ENCODE measurements at regions not wholly inside any gene's neighbourhood (a gene's known extent, or its start where the extent isn't known, plus 50 kb on each side); places are given as distances from the start of the nearest gene placed in this dataset.

GRCh38 chr20:43821795-43822194 lies 92.9 kb upstream of the TOX2 start:
- WGBS (ENCODE audit: insufficient coverage) = 81% methylated on average over 2 of the region's 3 CpGs
- CTCF ChIA-PET = no interaction called here
- no peak for DNase-seq

GRCh38 chr20:43820731-43821330 lies 93.8 kb upstream of the TOX2 start:
- peaks cover 0 to 23% (median 4%) of the 10 kb centered on the region in 5 experiments for H3K27me3 ChIP-seq (replicated peaks in 2 of 5; ENCODE audit: control insufficient read depth in 4 of 5, insufficient read depth in 5 of 5, low read length in 4 of 5)
- no peaks in the 10 kb centered on the region for H3K4me1 ChIP-seq (ENCODE audit: control extremely low read depth in 1 of 4, control insufficient read depth in 4 of 4, insufficient read depth in 4 of 4, low read length in 3 of 4)
- 100% methylated on average over 3 of the region's 7 CpGs for WGBS (ENCODE audit: insufficient coverage)
- H3K36me3 ChIP-seq (ENCODE audit: control insufficient read depth in 4 of 4, insufficient read depth in 4 of 4, low read length in 3 of 4) = no peaks in the 10 kb centered on the region
- ChIA-PET POLR2A (no interaction called here), CTCF (no interaction called here)
- no peak overlapping the region for H3K27ac ChIP-seq (ENCODE audit: insufficient read depth in 1 of 2, low read depth in 1 of 2, low read length in 2 of 2, poor library complexity in 1 of 2, severe bottlenecking in 2 of 2)
- H3K9me3 ChIP-seq (ENCODE audit: control extremely low read depth in 1 of 5, control insufficient read depth in 4 of 5, insufficient read depth in 2 of 5, low read depth in 1 of 5, low read length in 4 of 5) = no peaks in the 10 kb centered on the region
- no peak overlapping the region for H3K4me3 ChIP-seq (ENCODE audit: control insufficient read depth in 1 of 7, extremely low read depth in 1 of 7, insufficient read depth in 4 of 7, low read depth in 2 of 7, low read length in 6 of 7)
- DNase-seq = no peak

More at GRCh38 chr20:43821795-43822194, 92.9 kb upstream of the TOX2 start:
- no peak overlapping the region for H3K4me3 ChIP-seq (ENCODE audit: control insufficient read depth in 1 of 7, extremely low read depth in 1 of 7, insufficient read depth in 4 of 7, low read depth in 2 of 7, low read length in 6 of 7)
- no peaks in the 10 kb centered on the region for H3K36me3 ChIP-seq (ENCODE audit: control insufficient read depth in 4 of 4, insufficient read depth in 4 of 4, low read length in 3 of 4)
- H3K27ac ChIP-seq (ENCODE audit: insufficient read depth in 1 of 2, low read depth in 1 of 2, low read length in 2 of 2, poor library complexity in 1 of 2, severe bottlenecking in 2 of 2) = no peak overlapping the region
- peaks cover 0 to 25% (median 7%) of the 10 kb centered on the region in 5 experiments for H3K27me3 ChIP-seq (replicated peaks in 2 of 5; ENCODE audit: control insufficient read depth in 4 of 5, insufficient read depth in 5 of 5, low read length in 4 of 5)
- no peaks in the 10 kb centered on the region for H3K4me1 ChIP-seq (ENCODE audit: control extremely low read depth in 1 of 4, control insufficient read depth in 4 of 4, insufficient read depth in 4 of 4, low read length in 3 of 4)
- POLR2A ChIA-PET = no interaction called here
- H3K9me3 ChIP-seq (ENCODE audit: control extremely low read depth in 1 of 5, control insufficient read depth in 4 of 5, insufficient read depth in 2 of 5, low read depth in 1 of 5, low read length in 4 of 5) = no peaks in the 10 kb centered on the region

- no peak for DNase-seq
- H3K36me3 ChIP-seq (ENCODE audit: control insufficient read depth in 4 of 4, insufficient read depth in 4 of 4, low read length in 3 of 4) = no peaks in the 10 kb centered on the region
- peaks cover 0 to 2% (median 0%) of the 10 kb centered on the region in 5 experiments for H3K27me3 ChIP-seq (replicated peaks in 2 of 5; ENCODE audit: control insufficient read depth in 4 of 5, insufficient read depth in 5 of 5, low read length in 4 of 5)
- H3K27ac ChIP-seq (ENCODE audit: insufficient read depth in 1 of 2, low read depth in 1 of 2, low read length in 2 of 2, poor library complexity in 1 of 2, severe bottlenecking in 2 of 2) = no peak overlapping the region
- CTCF ChIA-PET = no interaction called here
- peaks cover 3 to 28% (median 7%) of the 10 kb centered on the region in 5 experiments for H3K9me3 ChIP-seq (ENCODE audit: control extremely low read depth in 1 of 5, control insufficient read depth in 4 of 5, insufficient read depth in 2 of 5, low read depth in 1 of 5, low read length in 4 of 5)
- H3K4me3 ChIP-seq (ENCODE audit: control insufficient read depth in 1 of 7, extremely low read depth in 1 of 7, insufficient read depth in 4 of 7, low read depth in 2 of 7, low read length in 6 of 7) = no peak overlapping the region
- no peaks in the 10 kb centered on the region for H3K4me1 ChIP-seq (ENCODE audit: control extremely low read depth in 1 of 4, control insufficient read depth in 4 of 4, insufficient read depth in 4 of 4, low read length in 3 of 4)
- POLR2A ChIA-PET = no interaction called here
Measured at GRCh38 chr20:43812216-43812615, 85.4 kb upstream of the GTSF1L start.

GRCh38 chr20:43809206-43809819 lies 82.5 kb upstream of the GTSF1L start:
- peak in 1 of 3 donors; percentile 1 for DNase-seq
- H3K27me3 ChIP-seq (replicated peaks in 2 of 5; ENCODE audit: control insufficient read depth in 4 of 5, insufficient read depth in 5 of 5, low read length in 4 of 5) = peaks cover 0 to 2% (median 0%) of the 10 kb centered on the region in 5 experiments
- H3K4me3 ChIP-seq (ENCODE audit: control insufficient read depth in 1 of 7, extremely low read depth in 1 of 7, insufficient read depth in 4 of 7, low read depth in 2 of 7, low read length in 6 of 7) = no peak overlapping the region
- no peak overlapping the region for H3K27ac ChIP-seq (ENCODE audit: insufficient read depth in 1 of 2, low read depth in 1 of 2, low read length in 2 of 2, poor library complexity in 1 of 2, severe bottlenecking in 2 of 2)
- peaks cover 3 to 34% (median 7%) of the 10 kb centered on the region in 5 experiments for H3K9me3 ChIP-seq (ENCODE audit: control extremely low read depth in 1 of 5, control insufficient read depth in 4 of 5, insufficient read depth in 2 of 5, low read depth in 1 of 5, low read length in 4 of 5)
- ChIA-PET CTCF (no interaction called here), POLR2A (no interaction called here)
- no CpG with 5 or more reads among the region's 4 CpGs for WGBS (ENCODE audit: insufficient coverage)
- no peaks in the 10 kb centered on the region for H3K36me3 ChIP-seq (ENCODE audit: control insufficient read depth in 4 of 4, insufficient read depth in 4 of 4, low read length in 3 of 4)
- no peaks in the 10 kb centered on the region for H3K4me1 ChIP-seq (ENCODE audit: control extremely low read depth in 1 of 4, control insufficient read depth in 4 of 4, insufficient read depth in 4 of 4, low read length in 3 of 4)

- 81% methylated on average over 4 of the region's 5 CpGs for WGBS (ENCODE audit: insufficient coverage)
- CTCF ChIA-PET = no interaction called here
Measured at GRCh38 chr20:43804781-43805180, 78.0 kb upstream of the GTSF1L start.

GRCh38 chr20:43803276-43803675 lies 76.5 kb upstream of the GTSF1L start:
- no peak overlapping the region for H3K4me3 ChIP-seq (ENCODE audit: control insufficient read depth in 1 of 7, extremely low read depth in 1 of 7, insufficient read depth in 4 of 7, low read depth in 2 of 7, low read length in 6 of 7)
- peaks cover 0 to 13% (median 2%) of the 10 kb centered on the region in 5 experiments for H3K27me3 ChIP-seq (replicated peaks in 2 of 5; ENCODE audit: control insufficient read depth in 4 of 5, insufficient read depth in 5 of 5, low read length in 4 of 5)
- CTCF ChIA-PET = no interaction called here
- POLR2A ChIA-PET = no interaction called here
- H3K36me3 ChIP-seq (ENCODE audit: control insufficient read depth in 4 of 4, insufficient read depth in 4 of 4, low read length in 3 of 4) = no peaks in the 10 kb centered on the region
- peaks cover 0 to 17% (median 2%) of the 10 kb centered on the region in 5 experiments for H3K9me3 ChIP-seq (ENCODE audit: control extremely low read depth in 1 of 5, control insufficient read depth in 4 of 5, insufficient read depth in 2 of 5, low read depth in 1 of 5, low read length in 4 of 5)
- H3K4me1 ChIP-seq (ENCODE audit: control extremely low read depth in 1 of 4, control insufficient read depth in 4 of 4, insufficient read depth in 4 of 4, low read length in 3 of 4) = no peaks in the 10 kb centered on the region
- DNase-seq = no peak
- no peak overlapping the region for H3K27ac ChIP-seq (ENCODE audit: insufficient read depth in 1 of 2, low read depth in 1 of 2, low read length in 2 of 2, poor library complexity in 1 of 2, severe bottlenecking in 2 of 2)

More at GRCh38 chr20:43804781-43805180, 78.0 kb upstream of the GTSF1L start:
- Histone ChIP-seq H3K27me3 (replicated peaks in 2 of 5; ENCODE audit: control insufficient read depth in 4 of 5, insufficient read depth in 5 of 5, low read length in 4 of 5) (peaks cover 0 to 5% (median under 1%) of the 10 kb centered on the region in 5 experiments), H3K4me1 (ENCODE audit: control extremely low read depth in 1 of 4, control insufficient read depth in 4 of 4, insufficient read depth in 4 of 4, low read length in 3 of 4) (no peaks in the 10 kb centered on the region), H3K36me3 (ENCODE audit: control insufficient read depth in 4 of 4, insufficient read depth in 4 of 4, low read length in 3 of 4) (no peaks in the 10 kb centered on the region), H3K27ac (ENCODE audit: insufficient read depth in 1 of 2, low read depth in 1 of 2, low read length in 2 of 2, poor library complexity in 1 of 2, severe bottlenecking in 2 of 2) (no peak overlapping the region), H3K4me3 (ENCODE audit: control insufficient read depth in 1 of 7, extremely low read depth in 1 of 7, insufficient read depth in 4 of 7, low read depth in 2 of 7, low read length in 6 of 7) (no peak overlapping the region), H3K9me3 (ENCODE audit: control extremely low read depth in 1 of 5, control insufficient read depth in 4 of 5, insufficient read depth in 2 of 5, low read depth in 1 of 5, low read length in 4 of 5) (peaks cover 1 to 27% (median 4%) of the 10 kb centered on the region in 5 experiments)
- POLR2A ChIA-PET = no interaction called here
- no peak for DNase-seq

- no peaks in the 10 kb centered on the region for H3K4me1 ChIP-seq (ENCODE audit: control extremely low read depth in 1 of 4, control insufficient read depth in 4 of 4, insufficient read depth in 4 of 4, low read length in 3 of 4)
- no peak overlapping the region for H3K27ac ChIP-seq (ENCODE audit: insufficient read depth in 1 of 2, low read depth in 1 of 2, low read length in 2 of 2, poor library complexity in 1 of 2, severe bottlenecking in 2 of 2)
- POLR2A ChIA-PET = no interaction called here
- WGBS (ENCODE audit: insufficient coverage) = 90% methylated on average over 6 of the region's 6 CpGs
- no peak overlapping the region for H3K4me3 ChIP-seq (ENCODE audit: control insufficient read depth in 1 of 7, extremely low read depth in 1 of 7, insufficient read depth in 4 of 7, low read depth in 2 of 7, low read length in 6 of 7)
- no peaks in the 10 kb centered on the region for H3K36me3 ChIP-seq (ENCODE audit: control insufficient read depth in 4 of 4, insufficient read depth in 4 of 4, low read length in 3 of 4)
- peaks cover 0 to 16% (median 2%) of the 10 kb centered on the region in 5 experiments for H3K9me3 ChIP-seq (ENCODE audit: control extremely low read depth in 1 of 5, control insufficient read depth in 4 of 5, insufficient read depth in 2 of 5, low read depth in 1 of 5, low read length in 4 of 5)
- H3K27me3 ChIP-seq (replicated peaks in 2 of 5; ENCODE audit: control insufficient read depth in 4 of 5, insufficient read depth in 5 of 5, low read length in 4 of 5) = peaks cover 0 to 22% (median 4%) of the 10 kb centered on the region in 5 experiments
- no peak for DNase-seq
- CTCF ChIA-PET = interaction anchor here (1.2 kb wide), 1 partner anchor 10 kb away, joined by 6 read pairs; no protein-coding TSS in a partner anchor
Measured at GRCh38 chr20:43800186-43800585, 73.4 kb upstream of the GTSF1L start.

All from common myeloid progenitor, CD34-positive (primary cell).